Bronchial epithelial cell (primary cell): ENCODE measurements at regions not wholly inside any gene's neighbourhood (a gene's known extent, or its start where the extent isn't known, plus 50 kb on each side); places are given as distances from the start of the nearest gene placed in this dataset.
"Not testable (repeated sequence)": the region's sequence is repeated elsewhere in the genome, so short reads cannot be mapped to it uniquely, and the experiment has no call there.

Source experiments
- DNase-seq: peaks from one replicate; pipeline ENCODE4 v3.0.0-alpha.2; 2010; ENCODE audit warnings: low read depth
- FAIRE-seq: peaks from 2 replicates; lab custom pipeline; 2011; peaks lifted over from hg19 to GRCh38; lab: Jason Lieb, UNC
- H3K27me3 ChIP-seq: 2 replicates; pipeline ENCODE4 v1.5.1; 2011; ENCODE audit warnings: low read length; ENCODE audit not compliant: control insufficient read depth, insufficient read depth
- H3K36me3 ChIP-seq: 2 replicates; pipeline ENCODE4 v1.5.1; 2011; ENCODE audit warnings: low read length; ENCODE audit not compliant: control insufficient read depth, insufficient read depth
- H3K4me3 ChIP-seq: 2 replicates; pipeline ENCODE4 v1.5.1; 2011; ENCODE audit warnings: mild to moderate bottlenecking, low read depth, low read length, control low read depth
- TF ChIP-seq, protein P1 (sequence below): IDR thresholded peaks from 2 replicates; pipeline ENCODE4 v1.5.1; 2011; ENCODE audit warnings: mild to moderate bottlenecking, moderate library complexity, low read length, control low read depth, inconsistent platforms; ENCODE audit not compliant: insufficient read depth, severe bottlenecking

DNA sequence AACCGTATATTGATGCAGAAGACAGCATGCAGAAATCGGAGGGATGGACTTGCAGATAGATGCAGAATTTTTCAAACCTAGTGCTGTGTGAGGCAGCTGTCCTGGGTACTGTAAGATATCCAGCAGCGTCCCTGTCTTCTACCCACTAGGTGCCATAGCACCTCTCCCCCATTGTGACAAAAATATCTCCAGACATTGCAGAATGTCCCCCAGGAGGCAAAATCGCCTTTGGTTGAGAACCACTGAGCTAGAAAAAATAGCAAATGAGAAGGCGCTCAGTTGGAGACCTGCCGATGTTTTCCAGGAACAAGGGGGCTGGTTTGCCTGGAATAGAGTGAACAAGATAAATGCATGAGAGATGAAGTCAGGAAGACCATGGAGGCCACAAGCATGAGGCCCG is 67.9 kb upstream of the TMEM132D start:
- Histone ChIP-seq H3K36me3 (no peaks in the 10 kb centered on the region), H3K27me3 (no peaks in the 10 kb centered on the region), H3K4me3 (no peak overlapping the region)
- FAIRE-seq = no peak
- no peak for DNase-seq
- TF ChIP-seq, protein P1, sequence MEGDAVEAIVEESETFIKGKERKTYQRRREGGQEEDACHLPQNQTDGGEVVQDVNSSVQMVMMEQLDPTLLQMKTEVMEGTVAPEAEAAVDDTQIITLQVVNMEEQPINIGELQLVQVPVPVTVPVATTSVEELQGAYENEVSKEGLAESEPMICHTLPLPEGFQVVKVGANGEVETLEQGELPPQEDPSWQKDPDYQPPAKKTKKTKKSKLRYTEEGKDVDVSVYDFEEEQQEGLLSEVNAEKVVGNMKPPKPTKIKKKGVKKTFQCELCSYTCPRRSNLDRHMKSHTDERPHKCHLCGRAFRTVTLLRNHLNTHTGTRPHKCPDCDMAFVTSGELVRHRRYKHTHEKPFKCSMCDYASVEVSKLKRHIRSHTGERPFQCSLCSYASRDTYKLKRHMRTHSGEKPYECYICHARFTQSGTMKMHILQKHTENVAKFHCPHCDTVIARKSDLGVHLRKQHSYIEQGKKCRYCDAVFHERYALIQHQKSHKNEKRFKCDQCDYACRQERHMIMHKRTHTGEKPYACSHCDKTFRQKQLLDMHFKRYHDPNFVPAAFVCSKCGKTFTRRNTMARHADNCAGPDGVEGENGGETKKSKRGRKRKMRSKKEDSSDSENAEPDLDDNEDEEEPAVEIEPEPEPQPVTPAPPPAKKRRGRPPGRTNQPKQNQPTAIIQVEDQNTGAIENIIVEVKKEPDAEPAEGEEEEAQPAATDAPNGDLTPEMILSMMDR = no peak

DNA sequence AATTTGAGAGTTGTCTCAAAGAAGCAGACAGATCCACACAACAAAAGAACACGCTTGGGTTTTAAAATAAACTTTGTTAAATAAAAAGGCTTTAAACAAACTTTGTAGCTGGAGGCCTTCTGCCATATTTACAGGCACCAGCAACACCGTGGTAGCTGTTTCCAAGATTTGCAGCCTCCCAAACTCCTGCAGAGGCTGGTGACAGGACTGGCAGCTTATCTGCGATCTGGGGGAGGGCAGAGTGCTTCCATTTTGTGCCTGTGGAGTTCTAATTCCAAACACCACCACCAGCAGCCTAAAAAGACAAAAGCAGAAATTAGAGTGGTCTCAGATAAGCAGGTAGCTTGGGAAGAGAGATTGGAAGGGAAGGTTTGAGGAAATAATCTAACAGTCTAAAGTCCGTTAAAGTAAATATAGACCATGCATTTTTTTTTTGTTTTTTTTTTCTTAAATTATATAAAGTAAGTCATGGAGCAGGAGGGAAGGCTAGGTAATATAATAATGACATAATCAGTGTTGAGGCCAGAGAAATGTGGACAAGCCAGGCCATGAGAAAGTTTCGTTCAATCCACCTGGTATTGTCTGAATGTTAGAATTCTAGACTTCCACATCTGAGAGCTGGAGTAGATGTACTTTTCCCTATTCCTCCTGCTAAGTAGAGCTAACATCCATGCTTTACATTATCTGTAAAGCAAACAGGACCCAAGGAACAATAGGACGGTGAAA is 69.6 kb upstream of the TMEM132D start:
- TF ChIP-seq, protein P1 = no peak
- H3K36me3 ChIP-seq = no peaks in the 10 kb centered on the region
- H3K27me3 ChIP-seq = no peaks in the 10 kb centered on the region
- DNase-seq (no peak), FAIRE-seq (no peak)
- H3K4me3 ChIP-seq = no peak overlapping the region

DNA sequence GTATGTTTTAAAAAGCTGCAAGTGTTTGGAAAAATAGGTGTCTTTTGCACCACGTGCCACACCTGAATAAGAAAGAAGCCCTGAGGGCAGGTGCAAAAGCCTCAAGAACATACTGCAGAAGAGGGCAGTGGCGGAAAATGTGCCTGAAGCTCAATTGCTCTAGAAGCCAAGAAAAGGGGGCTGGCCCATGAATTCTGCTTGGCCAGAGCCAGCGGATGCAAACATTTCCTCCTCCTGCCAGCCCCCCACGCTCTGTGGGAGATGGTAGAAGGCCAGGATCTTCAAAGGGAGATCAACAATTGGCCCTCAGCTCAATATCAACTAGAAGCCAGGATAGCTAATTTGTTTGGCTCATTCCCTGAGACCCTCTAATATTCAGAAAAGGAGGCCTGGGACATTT is 80.3 kb upstream of the TMEM132D start:
- no peak for FAIRE-seq
- H3K36me3 ChIP-seq = no peaks in the 10 kb centered on the region

GRCh38 chr12:129987841-129988240 is 84.0 kb upstream of the TMEM132D start:
- H3K36me3 ChIP-seq = no peaks in the 10 kb centered on the region
- FAIRE-seq (no peak), DNase-seq (no peak)
- no peak overlapping the region for H3K4me3 ChIP-seq
- no peaks in the 10 kb centered on the region for H3K27me3 ChIP-seq
- TF ChIP-seq, protein P1 = no peak

More for the DNA sequence above, 80.3 kb upstream of the TMEM132D start:
- TF ChIP-seq, protein P1 = no peak
- no peak for DNase-seq
- H3K27me3 ChIP-seq = no peaks in the 10 kb centered on the region
- H3K4me3 ChIP-seq = no peak overlapping the region

GRCh38 chr12:129994634-129995033 is 90.8 kb upstream of the TMEM132D start:
- H3K4me3 ChIP-seq = no peak overlapping the region
- no peaks in the 10 kb centered on the region for H3K36me3 ChIP-seq
- TF ChIP-seq, protein P1 = no peak
- H3K27me3 ChIP-seq = no peaks in the 10 kb centered on the region
- FAIRE-seq (no peak), DNase-seq (no peak)

GRCh38 chr12:129997239-129997638 is 93.4 kb upstream of the TMEM132D start:
- no peaks in the 10 kb centered on the region for H3K36me3 ChIP-seq
- TF ChIP-seq, protein P1 = no peak
- DNase-seq (no peak), FAIRE-seq (no peak)
- no peaks in the 10 kb centered on the region for H3K27me3 ChIP-seq
- H3K4me3 ChIP-seq = no peak overlapping the region

DNA sequence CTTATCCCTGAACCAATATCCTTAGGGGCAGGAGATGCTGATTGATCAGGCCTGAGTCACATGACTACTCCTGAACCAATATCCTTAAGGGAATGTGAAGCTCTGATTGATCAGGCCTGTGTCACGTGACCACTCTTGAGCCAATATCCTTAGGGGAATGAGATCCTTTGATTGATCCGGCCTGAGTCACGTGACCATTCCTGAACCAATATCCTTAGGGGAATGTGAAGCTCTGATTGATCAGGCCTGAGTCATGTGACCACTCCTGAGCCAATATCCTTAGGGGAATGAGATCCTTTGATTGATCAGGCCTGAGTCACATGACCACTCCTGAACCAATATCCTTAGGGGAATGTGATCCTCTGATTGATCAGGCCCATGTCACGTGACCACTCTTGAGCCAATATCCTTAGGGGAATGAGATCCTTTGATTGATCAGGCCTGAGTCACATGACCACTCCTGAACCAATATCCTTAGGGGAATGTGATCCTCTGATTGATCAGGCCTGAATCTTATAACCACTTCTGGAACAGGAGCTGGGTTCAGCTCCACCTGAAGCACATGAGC is 100.6 kb upstream of the TMEM132D start:
- H3K4me3 ChIP-seq, H3K36me3 ChIP-seq, H3K27me3 ChIP-seq, DNase-seq: not testable (repeated sequence)
- FAIRE-seq = peak; percentile 76
